ACC112 (cell line): ENCODE measurements at regions not wholly inside any gene's neighbourhood (a gene's known extent, or its start where the extent isn't known, plus 50 kb on each side); places are given as distances from the start of the nearest gene placed in this dataset.

Experiments
- H2AFZ ChIP-seq: fragments of 200-600 bp; sonication (generic); one replicate; pipeline ENCODE4 v1.6.0; 2017; ENCODE audit warnings: antibody characterized with exemption, low read length; ENCODE audit not compliant: unreplicated experiment
- H3K27ac ChIP-seq: fragments of 200-600 bp; sonication (generic); 2 replicates; pipeline ENCODE4 v1.5.1; 2014; ENCODE audit warnings: low read depth, mild to moderate bottlenecking, antibody characterized with exemption, low read length, moderate library complexity
- H3K27me3 ChIP-seq: fragments of 200-600 bp; sonication (generic); 2 replicates; pipeline ENCODE4 v1.6.1; 2014; ENCODE audit warnings: mild to moderate bottlenecking, antibody characterized with exemption, low read length, moderate library complexity, mixed read lengths; ENCODE audit not compliant: insufficient read depth
- H3K36me3 ChIP-seq: fragments of 200-600 bp; sonication (generic); 2 replicates; pipeline ENCODE4 v1.6.1; 2016; ENCODE audit warnings: mild to moderate bottlenecking, antibody characterized with exemption, low read length, moderate library complexity, mixed read lengths; ENCODE audit not compliant: insufficient read depth
- H3K4me1 ChIP-seq: fragments of 200-600 bp; sonication (generic); one replicate; pipeline ENCODE4 v1.6.1; 2016; ENCODE audit warnings: low read length, mixed read lengths; ENCODE audit not compliant: insufficient read depth, unreplicated experiment, control insufficient read depth
- H3K4me3 ChIP-seq: fragments of 200-600 bp; sonication (generic); 2 replicates; pipeline ENCODE4 v1.5.1; 2014; ENCODE audit warnings: mild to moderate bottlenecking, low read depth, low read length
- H3K79me2 ChIP-seq: fragments of 200-600 bp; sonication (generic); one replicate; pipeline ENCODE4 v1.6.0; 2016; ENCODE audit warnings: low read length; ENCODE audit not compliant: control insufficient read depth, unreplicated experiment, insufficient read depth

DNA sequence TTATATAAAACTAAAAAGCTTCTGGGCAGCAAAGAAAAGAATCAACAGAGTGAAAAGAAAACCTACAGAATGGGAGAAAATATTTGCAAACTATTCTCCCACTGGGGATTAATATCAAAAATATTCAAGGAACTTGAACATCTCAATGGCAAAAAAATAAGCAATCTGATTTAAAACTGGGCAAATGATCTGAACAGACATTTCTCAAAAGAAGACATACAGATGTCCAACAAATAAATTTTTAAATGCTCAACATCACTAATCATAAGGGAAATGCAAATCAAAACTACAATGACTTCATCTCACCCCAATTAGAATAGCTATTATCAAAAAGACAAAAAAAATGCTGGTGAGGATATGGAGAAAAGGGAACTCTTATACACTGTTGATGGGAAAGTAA lies 57.2 kb upstream of the SSBP2 start:
- no peaks in the 10 kb centered on the region for H3K36me3 ChIP-seq
- H3K27ac ChIP-seq = no peak overlapping the region
- no peak overlapping the region for H2AFZ ChIP-seq
- H3K4me1 ChIP-seq = no peaks in the 10 kb centered on the region
- H3K79me2 ChIP-seq = no peaks in the 10 kb centered on the region
- H3K4me3 ChIP-seq = no peak overlapping the region
- H3K27me3 ChIP-seq = no peaks in the 10 kb centered on the region

GRCh38 chr5:81805086-81805485 lies 54.2 kb upstream of the SSBP2 start:
- Histone ChIP-seq H3K36me3 (no peaks in the 10 kb centered on the region), H3K27ac (no peak overlapping the region), H3K27me3 (no peaks in the 10 kb centered on the region), H3K4me1 (no peaks in the 10 kb centered on the region), H3K79me2 (no peaks in the 10 kb centered on the region), H2AFZ (no peak overlapping the region), H3K4me3 (no peak overlapping the region)

GRCh38 chr5:81803812-81804211 lies 52.9 kb upstream of the SSBP2 start:
- no peaks in the 10 kb centered on the region for H3K79me2 ChIP-seq
- H3K4me3 ChIP-seq = no peak overlapping the region
- no peaks in the 10 kb centered on the region for H3K36me3 ChIP-seq
- no peak overlapping the region for H3K27ac ChIP-seq
- H2AFZ ChIP-seq = no peak overlapping the region
- H3K27me3 ChIP-seq = no peaks in the 10 kb centered on the region
- H3K4me1 ChIP-seq = no peaks in the 10 kb centered on the region

- H3K27me3 ChIP-seq = no peaks in the 10 kb centered on the region
- no peak overlapping the region for H2AFZ ChIP-seq
- H3K36me3 ChIP-seq = no peaks in the 10 kb centered on the region
- H3K4me3 ChIP-seq = no peak overlapping the region
- no peaks in the 10 kb centered on the region for H3K79me2 ChIP-seq
- H3K4me1 ChIP-seq = no peaks in the 10 kb centered on the region
- no peak overlapping the region for H3K27ac ChIP-seq
Measured at GRCh38 chr5:81802625-81803024, 51.7 kb upstream of the SSBP2 start.

DNA sequence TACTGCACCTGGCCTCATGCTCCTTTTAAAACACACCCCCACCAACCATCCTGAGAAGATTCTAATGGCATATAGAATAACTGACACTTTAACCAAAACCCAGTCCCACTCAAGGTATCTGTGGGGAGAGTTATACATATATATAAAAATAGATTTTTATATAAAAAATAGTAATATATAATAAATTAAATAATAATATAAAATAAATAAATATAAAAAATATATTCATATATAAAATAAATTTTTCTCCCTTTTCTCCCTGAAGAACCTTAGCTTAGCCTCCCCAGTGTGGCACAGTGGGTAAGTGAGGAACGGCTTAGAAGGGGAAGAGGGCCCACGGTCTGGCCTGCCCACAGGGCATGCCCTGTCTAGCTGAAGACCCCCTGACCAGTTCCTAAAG lies 51.1 kb upstream of the SSBP2 start:
- Histone ChIP-seq H3K4me1 (no peaks in the 10 kb centered on the region), H3K79me2 (no peaks in the 10 kb centered on the region), H2AFZ (no peak overlapping the region), H3K36me3 (no peaks in the 10 kb centered on the region), H3K27ac (no peak overlapping the region), H3K4me3 (no peak overlapping the region), H3K27me3 (no peaks in the 10 kb centered on the region)

DNA sequence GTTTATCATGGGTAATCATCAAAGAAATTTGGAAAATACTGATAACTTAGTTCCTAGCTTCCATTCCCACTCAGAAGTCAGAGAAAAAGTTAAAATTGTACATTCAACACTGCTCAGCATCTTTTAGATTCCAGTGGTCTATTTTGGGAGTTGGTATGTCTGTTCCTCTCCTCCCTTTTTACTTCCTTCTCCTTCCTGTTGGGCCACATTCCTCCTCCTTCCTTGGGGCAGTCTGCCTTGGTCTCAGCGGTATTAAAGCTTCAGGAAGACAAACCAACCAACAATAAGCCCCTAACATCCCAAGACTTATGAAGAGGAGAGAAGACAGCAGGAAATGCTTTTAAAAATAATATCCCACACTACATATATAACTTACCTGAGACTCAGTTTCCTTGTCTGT lies 49.9 kb upstream of the SSBP2 start:
- H3K4me3 ChIP-seq = no peak overlapping the region
- no peaks in the 10 kb centered on the region for H3K4me1 ChIP-seq
- H3K79me2 ChIP-seq = no peaks in the 10 kb centered on the region
- H3K27me3 ChIP-seq = no peaks in the 10 kb centered on the region
- no peak overlapping the region for H3K27ac ChIP-seq
- no peaks in the 10 kb centered on the region for H3K36me3 ChIP-seq
- H2AFZ ChIP-seq = no peak overlapping the region
